IPS-18c (cell line): ENCODE measurements at regions not wholly inside any gene's neighbourhood (a gene's known extent, or its start where the extent isn't known, plus 50 kb on each side); places are given as distances from the start of the nearest gene placed in this dataset.

ENCODE experiments used
- H3K4me3 ChIP-seq: 2 replicates; pipeline ENCODE4 v1.7.0; 2013; ENCODE audit warnings: low read depth, mild to moderate bottlenecking, low read length, moderate library complexity; ENCODE audit not compliant: insufficient read depth
- H3K9me3 ChIP-seq: one replicate; pipeline ENCODE4 v1.6.1; 2013; ENCODE audit warnings: mild to moderate bottlenecking, low read length, moderate library complexity; ENCODE audit not compliant: control insufficient read depth, insufficient read depth

DNA sequence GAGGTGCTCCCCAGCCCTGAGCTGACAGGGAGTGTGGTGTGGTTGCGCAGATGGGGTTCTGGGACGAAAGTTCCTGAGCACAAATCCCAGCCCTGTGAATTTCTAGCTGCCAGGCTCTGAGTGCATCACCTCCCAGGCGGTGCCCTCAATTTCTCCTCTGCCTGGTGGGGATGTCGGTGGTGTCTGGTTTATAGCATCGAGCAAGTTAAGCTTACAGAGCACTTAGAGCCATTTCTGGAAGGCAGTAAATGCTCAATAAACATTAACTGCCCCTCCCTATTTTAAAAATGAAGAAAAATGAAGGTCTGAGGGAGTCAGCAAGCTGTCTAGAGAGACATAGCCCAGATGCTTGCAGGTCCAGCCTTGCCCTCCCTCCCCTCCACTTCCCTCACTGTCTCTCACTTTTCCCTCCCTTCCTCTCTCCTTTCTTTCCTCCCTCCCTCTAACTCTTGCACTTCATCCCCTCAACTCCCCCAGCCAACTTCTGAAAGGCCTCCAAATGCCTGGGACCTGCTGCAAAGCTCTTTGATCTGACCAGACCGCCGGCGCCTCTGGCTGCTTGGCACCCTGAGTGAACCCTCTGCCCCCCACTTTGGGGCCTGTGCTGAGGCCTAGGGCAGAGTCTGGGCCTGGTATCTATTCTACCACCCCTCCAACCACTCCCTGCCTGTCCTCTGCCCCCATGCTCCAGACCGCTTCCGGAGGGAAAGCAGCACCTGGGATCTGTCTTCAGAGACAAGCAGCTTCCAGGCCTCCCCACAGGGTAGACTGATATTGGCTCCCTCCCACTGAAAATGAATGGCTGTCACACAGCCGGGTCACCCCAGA lies 438.3 kb downstream of the RPS24 start:
- H3K4me3 ChIP-seq = no peak overlapping the region
- no peaks in the 10 kb centered on the region for H3K9me3 ChIP-seq

- no peak overlapping the region for H3K4me3 ChIP-seq
- H3K9me3 ChIP-seq = no peaks in the 10 kb centered on the region
These were observed 438.9 kb downstream of the RPS24 start for GRCh38 chr10:78472551-78472890.

DNA sequence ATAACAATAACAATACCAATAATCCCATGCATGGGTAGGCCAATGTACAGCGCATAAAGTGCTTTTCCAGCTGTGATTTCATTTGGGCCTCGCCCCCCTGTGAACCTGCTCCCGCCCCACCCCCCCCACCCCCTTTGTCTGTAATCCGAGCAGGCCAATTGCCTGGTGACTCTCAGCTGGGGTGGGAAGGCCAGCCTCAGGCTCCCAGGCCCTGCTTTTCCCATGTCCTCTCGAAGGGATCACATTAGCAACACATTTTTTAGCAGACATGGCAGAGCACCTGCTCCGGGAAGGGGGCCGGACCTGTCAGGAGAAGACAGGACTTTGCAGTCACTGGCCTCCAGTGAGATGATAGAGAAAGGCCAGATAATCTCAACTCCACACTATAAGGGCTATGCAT lies 439.3 kb downstream of the RPS24 start:
- H3K4me3 ChIP-seq = no peak overlapping the region
- H3K9me3 ChIP-seq = no peaks in the 10 kb centered on the region

DNA sequence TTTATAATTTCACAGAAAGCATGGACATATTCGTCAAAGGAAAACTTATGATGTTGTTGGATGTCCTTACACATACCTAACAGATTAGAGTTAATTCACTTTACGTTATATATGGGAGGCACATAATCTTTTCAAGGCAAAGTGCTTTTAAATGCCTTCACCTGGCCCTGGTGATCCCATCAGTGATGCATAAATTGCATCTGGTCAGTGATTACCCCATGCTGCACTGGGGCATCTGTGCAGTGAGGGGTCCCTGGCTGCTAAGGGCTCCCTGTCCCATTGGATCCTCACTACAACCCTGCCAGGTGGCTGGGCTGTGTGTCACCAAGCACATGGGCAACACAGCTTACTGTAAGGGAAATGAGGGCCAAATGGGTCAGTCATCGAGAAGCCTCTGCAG lies 441.1 kb downstream of the RPS24 start:
- Histone ChIP-seq H3K4me3 (no peak overlapping the region), H3K9me3 (no peaks in the 10 kb centered on the region)

- Histone ChIP-seq H3K9me3 (no peaks in the 10 kb centered on the region), H3K4me3 (no peak overlapping the region)
These were observed 441.8 kb downstream of the RPS24 start for GRCh38 chr10:78475437-78475836.

- no peaks in the 10 kb centered on the region for H3K9me3 ChIP-seq
- H3K4me3 ChIP-seq = no peak overlapping the region
These were observed 442.5 kb downstream of the RPS24 start for GRCh38 chr10:78476156-78476555.

- Histone ChIP-seq H3K4me3 (no peak overlapping the region), H3K9me3 (no peaks in the 10 kb centered on the region)
These were observed 443.2 kb downstream of the RPS24 start for GRCh38 chr10:78476844-78477243.

DNA sequence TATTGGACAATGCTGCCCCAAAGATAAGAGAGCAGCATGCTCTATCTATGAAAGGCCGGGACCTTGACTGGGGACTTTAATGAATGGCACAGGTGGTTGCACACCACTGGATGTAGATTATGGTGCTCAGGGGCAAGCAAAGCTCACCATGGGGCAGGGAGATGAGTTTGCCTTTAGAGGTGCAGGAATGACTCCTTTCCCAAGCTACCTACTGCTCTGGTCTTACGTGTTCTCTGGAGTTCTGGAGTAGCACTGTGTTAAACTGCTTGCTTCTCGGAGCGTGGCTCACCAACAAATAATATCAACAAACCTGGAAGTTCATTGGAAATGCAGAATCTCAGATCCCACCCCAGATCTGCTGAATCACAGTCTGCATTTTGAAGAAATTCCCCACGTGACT lies 445.3 kb downstream of the RPS24 start:
- H3K9me3 ChIP-seq = no peaks in the 10 kb centered on the region

GRCh38 chr10:78479467-78479866 lies 445.8 kb downstream of the RPS24 start:
- H3K4me3 ChIP-seq = no peak overlapping the region
- H3K9me3 ChIP-seq = no peaks in the 10 kb centered on the region

More for the DNA sequence above, 445.3 kb downstream of the RPS24 start:
- H3K4me3 ChIP-seq = no peak overlapping the region

GRCh38 chr10:78481842-78482241 lies 448.2 kb downstream of the RPS24 start:
- Histone ChIP-seq H3K4me3 (no peak overlapping the region), H3K9me3 (no peaks in the 10 kb centered on the region)

- Histone ChIP-seq H3K9me3 (no peaks in the 10 kb centered on the region), H3K4me3 (no peak overlapping the region)
These were observed 450.0 kb downstream of the RPS24 start for GRCh38 chr10:78483641-78484040.

GRCh38 chr10:78489034-78489433 lies 455.4 kb downstream of the RPS24 start:
- no peak overlapping the region for H3K4me3 ChIP-seq

GRCh38 chr10:78491812-78492211 lies 458.1 kb downstream of the RPS24 start:
- H3K9me3 ChIP-seq = no peaks in the 10 kb centered on the region
- H3K4me3 ChIP-seq = no peak overlapping the region

More at GRCh38 chr10:78489034-78489433, 455.4 kb downstream of the RPS24 start:
- H3K9me3 ChIP-seq = no peaks in the 10 kb centered on the region

DNA sequence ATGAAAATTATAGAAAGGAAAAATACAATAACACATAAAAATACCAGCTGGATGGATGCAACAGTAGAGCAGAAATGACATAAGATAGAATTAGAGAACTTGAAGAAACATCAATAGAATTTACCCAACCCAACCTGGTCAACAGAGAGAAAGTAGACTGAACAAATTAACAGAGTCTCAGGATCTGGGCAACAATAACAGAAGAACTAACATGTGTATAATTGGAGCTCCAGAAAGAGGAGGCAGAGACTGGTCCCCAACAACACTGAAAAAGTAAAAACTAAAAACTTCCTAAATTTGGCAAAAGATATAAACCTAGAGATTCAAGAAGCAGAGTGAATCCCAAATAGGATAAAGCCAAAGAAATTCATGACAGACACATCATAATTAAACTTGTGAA lies 458.8 kb downstream of the RPS24 start:
- H3K4me3 ChIP-seq = no peak overlapping the region
- H3K9me3 ChIP-seq = no peaks in the 10 kb centered on the region

DNA sequence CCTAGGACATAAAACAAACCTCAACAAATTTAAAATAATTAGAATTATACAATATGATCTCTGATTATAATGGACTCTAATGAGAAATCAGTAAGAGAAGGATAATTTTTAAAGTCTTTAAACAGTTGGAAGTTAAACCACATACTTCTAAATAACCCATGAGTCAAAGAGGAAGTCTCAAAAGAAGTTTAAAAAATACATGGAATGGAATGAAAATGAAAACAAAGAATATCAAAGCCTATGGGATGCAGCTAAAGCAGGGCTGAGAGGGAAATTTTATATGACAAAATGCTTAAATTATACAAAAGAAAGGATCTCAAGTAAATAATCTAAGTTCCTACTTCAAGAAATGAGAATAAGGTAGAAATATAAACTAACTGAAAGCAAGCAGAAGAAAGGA lies 460.5 kb downstream of the RPS24 start:
- Histone ChIP-seq H3K4me3 (no peak overlapping the region), H3K9me3 (no peaks in the 10 kb centered on the region)

DNA sequence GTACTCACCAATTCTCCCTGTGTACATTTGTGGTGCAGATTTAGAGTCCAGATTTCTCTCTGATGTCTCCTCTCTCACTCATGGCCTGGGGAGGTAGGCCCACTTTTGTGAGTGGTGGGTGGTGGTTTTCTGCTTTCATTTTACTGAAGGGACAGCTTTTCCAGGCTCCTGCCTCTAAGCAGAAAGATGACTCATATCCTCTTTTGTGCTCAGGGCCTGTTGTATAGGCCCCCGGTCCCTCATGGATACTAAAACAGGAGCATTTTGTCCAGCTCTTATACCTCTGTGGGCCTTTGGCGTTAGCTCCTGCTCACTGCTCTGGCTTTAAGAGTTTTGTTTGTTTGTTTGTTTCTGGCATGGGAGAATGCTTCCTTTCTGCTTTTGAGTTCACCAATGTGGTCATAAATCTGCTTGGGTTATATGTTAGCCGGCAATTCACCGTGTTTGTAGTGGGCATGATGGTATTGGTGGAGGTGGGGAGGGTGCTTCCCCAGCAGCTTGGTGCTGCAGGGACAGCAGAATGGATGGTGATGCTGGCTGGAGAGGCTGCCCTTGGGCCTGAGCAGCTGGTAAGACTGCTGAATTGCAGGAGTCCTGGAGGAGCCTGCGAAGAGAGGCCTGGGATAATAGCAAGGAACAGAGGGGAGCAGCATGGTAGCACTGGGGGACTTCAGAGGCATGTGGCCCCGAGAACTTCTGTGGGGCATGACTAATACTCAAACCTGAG lies 468.7 kb downstream of the RPS24 start:
- Histone ChIP-seq H3K4me3 (no peak overlapping the region), H3K9me3 (no peaks in the 10 kb centered on the region)

- no peaks in the 10 kb centered on the region for H3K9me3 ChIP-seq
These were observed 470.5 kb downstream of the RPS24 start for GRCh38 chr10:78504181-78504580.

DNA sequence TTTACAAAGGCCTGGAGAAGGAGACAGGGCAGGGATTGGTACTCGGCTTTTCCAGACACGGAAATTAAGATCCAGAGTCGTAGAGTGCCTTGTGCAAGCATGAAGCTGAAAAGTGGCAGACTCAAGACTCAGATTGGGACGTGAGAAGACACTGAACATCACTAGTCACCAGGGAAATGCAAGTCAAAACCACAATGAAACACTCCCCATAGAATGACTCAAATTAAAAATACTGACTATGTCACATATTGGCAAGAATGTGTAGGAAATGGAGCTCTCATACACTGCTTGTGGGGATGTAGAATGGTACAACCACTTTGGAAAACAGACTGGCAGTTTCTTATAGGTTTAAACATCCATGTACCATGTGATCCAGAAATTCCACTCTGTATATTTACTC lies 472.0 kb downstream of the RPS24 start:
- no peaks in the 10 kb centered on the region for H3K9me3 ChIP-seq
- H3K4me3 ChIP-seq = no peak overlapping the region

More at GRCh38 chr10:78504181-78504580, 470.5 kb downstream of the RPS24 start:
- H3K4me3 ChIP-seq = no peak overlapping the region
